Epithelial cell of proximal tubule (primary cell): ENCODE measurements at regions not wholly inside any gene's neighbourhood (a gene's known extent, or its start where the extent isn't known, plus 50 kb on each side); places are given as distances from the start of the nearest gene placed in this dataset.

Experiments
- DNase-seq: peaks from one replicate; pipeline ENCODE4 v3.0.0-alpha.2; 2011; ENCODE audit warnings: low read depth
- H3K4me3 ChIP-seq: 2 replicates; pipeline ENCODE4 v1.5.1; 2011; ENCODE audit warnings: low read depth, mild to moderate bottlenecking, low read length
- TF ChIP-seq, protein P1 (sequence below): conservative IDR thresholded peaks from 2 replicates; pipeline ENCODE4 v1.5.1; 2012; ENCODE audit warnings: low read depth, mild to moderate bottlenecking, low read length

DNA sequence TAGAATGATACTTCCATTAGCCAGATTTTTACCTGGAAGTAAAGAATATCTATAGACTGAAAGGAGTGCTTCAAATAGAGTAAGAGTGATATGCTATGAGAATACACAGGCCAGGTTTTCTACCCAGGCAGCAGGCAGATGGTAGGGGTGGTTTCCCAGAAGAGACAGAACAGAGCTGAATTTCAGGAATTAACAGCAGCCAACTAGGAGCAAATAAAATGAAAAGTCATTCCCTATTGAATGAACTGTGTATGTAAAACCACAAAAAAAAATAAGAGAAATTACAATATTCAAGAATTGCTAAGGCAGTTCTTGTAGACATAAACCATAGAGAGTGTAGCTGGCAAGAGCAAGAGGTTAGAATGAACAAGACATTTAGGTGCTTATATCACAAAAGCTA, 336.8 kb downstream of the KCNJ3 start:
- DNase-seq, result no peak
- TF ChIP-seq, protein P1, sequence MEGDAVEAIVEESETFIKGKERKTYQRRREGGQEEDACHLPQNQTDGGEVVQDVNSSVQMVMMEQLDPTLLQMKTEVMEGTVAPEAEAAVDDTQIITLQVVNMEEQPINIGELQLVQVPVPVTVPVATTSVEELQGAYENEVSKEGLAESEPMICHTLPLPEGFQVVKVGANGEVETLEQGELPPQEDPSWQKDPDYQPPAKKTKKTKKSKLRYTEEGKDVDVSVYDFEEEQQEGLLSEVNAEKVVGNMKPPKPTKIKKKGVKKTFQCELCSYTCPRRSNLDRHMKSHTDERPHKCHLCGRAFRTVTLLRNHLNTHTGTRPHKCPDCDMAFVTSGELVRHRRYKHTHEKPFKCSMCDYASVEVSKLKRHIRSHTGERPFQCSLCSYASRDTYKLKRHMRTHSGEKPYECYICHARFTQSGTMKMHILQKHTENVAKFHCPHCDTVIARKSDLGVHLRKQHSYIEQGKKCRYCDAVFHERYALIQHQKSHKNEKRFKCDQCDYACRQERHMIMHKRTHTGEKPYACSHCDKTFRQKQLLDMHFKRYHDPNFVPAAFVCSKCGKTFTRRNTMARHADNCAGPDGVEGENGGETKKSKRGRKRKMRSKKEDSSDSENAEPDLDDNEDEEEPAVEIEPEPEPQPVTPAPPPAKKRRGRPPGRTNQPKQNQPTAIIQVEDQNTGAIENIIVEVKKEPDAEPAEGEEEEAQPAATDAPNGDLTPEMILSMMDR, result no peak
- H3K4me3 ChIP-seq, result no peak overlapping the region

DNA sequence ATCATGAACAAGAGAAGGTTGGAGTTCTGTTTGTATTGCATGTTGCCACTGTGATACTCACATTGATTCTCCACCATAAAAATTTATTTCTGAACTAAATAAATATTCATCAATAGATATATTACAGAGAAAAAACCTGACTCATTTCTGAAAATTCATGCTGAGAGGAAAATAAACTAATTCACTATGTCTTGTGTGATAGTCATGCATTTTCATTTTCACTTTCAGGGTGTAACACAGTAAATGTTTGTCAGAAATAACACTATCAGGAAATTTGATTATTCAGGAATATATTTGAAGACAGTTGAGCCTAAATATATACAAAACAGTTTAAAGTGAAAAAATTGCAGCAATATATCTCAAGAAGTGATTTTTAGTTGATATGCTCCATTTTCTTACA, 335.2 kb downstream of the KCNJ3 start:
- H3K4me3 ChIP-seq, result no peak overlapping the region
- no peak for DNase-seq
- TF ChIP-seq, protein P1, result no peak

DNA sequence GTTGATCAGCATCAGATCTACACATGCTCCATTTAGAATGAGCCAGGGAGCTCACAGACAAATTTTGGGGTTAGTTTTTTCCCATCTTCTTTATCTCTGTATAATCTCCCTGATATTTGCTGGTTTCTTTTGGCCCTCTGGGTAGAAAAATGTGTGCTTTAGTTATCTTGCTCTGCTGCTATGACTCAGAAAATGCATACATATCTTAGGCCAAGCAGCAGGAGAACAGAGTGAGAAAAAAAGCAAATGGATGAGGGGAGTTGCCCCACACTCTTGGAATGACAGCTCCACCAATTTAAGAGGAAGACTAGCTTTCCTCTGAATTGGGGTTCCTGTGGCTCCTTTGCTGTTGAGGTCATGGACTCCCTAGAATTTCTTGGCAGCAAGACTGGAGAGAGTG, 331.8 kb downstream of the KCNJ3 start:
- no peak for DNase-seq

DNA sequence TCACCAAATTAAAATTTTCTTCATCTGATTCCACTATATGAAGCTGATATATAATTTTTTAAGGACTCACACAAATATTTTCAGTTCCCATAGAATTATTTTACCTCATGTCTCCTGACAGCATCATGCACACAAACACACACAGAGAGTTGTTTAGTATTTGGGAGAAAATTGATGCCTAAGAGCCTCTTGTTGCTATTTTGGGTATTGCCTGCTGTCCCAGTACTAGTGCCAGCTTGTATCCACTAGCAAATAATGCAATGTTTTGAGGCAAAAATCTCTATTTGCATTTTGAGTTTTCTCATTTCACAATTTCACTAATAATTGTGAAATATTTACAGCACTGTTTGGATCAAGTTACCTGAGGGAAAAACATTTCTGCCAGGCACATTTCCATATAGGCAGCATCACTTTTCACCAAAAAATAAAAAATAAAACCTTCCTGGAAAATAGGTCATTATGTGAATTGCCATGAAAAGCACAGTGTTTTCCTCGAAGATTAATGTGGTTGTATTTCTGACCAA, 328.2 kb downstream of the KCNJ3 start:
- TF ChIP-seq, protein P1, result no peak
- DNase-seq, result no peak

More for the DNA sequence above, 331.8 kb downstream of the KCNJ3 start:
- TF ChIP-seq, protein P1, result no peak
- H3K4me3 ChIP-seq, result no peak overlapping the region

DNA sequence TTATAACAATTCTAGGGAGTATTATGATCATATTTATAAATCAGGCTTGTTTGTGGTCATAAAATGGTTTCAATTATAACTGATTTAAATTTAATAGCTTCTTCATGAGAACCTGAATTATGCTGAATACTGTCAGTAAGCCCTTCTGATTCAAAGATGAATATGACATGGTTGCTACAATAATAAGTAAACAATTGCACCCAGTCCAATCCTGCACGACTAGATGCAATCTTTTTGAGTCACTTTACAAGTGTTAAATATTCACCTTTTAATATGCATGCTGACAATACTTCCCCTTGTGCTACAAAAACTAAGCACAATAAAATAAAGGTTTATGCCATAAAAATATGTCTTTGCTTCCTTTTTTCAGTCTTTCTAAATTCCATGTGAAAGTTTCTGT, 325.2 kb downstream of the KCNJ3 start:
- no peak for DNase-seq
- TF ChIP-seq, protein P1, result no peak
- H3K4me3 ChIP-seq, result no peak overlapping the region

More for the DNA sequence above, 328.2 kb downstream of the KCNJ3 start:
- no peak overlapping the region for H3K4me3 ChIP-seq

DNA sequence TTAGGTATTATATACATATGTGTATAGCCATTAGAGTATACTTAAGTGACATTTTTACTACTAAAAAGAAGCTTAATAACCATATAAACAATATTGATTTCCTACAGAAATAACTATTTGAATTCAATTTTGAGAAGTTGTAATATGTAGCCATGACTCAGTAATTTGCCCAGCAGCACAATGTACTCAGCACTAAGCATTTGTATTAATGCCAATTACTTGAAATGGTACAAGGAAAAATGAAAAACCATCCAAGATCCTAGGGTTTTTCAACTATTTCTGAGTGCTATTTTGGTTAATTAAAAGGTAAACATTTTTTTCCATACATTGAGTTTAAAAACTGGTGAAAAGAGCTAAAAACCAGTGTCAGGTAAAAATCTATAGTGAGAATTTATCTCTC, 324.0 kb downstream of the KCNJ3 start:
- no peak for DNase-seq
- TF ChIP-seq, protein P1, result no peak
- no peak overlapping the region for H3K4me3 ChIP-seq

DNA sequence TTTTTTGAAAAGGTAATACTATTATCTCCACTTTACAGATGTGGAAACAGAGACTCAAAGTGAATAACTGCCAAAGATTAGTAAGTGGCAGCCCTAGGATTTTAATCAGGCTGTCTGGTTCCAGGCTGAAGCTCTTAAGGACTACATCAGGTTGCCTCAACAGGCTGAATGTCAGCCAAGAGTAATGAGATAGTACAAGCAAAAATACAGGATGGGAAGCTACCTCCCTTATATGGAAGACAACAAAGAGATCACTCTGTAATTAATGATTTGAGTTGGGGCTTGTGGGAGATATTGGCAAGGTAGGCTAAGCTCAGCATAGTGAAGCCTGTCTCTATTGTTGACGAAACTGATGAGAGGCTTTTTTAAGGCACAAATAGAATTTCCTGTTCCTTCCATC, 323.1 kb downstream of the KCNJ3 start:
- TF ChIP-seq, protein P1, result no peak
- DNase-seq, result no peak
- H3K4me3 ChIP-seq, result no peak overlapping the region
